ENCODE measurements at regions not wholly inside any gene's neighbourhood (a gene's known extent, or its start where the extent isn't known, plus 50 kb on each side); places are given as distances from the start of the nearest gene placed in this dataset.

DNA sequence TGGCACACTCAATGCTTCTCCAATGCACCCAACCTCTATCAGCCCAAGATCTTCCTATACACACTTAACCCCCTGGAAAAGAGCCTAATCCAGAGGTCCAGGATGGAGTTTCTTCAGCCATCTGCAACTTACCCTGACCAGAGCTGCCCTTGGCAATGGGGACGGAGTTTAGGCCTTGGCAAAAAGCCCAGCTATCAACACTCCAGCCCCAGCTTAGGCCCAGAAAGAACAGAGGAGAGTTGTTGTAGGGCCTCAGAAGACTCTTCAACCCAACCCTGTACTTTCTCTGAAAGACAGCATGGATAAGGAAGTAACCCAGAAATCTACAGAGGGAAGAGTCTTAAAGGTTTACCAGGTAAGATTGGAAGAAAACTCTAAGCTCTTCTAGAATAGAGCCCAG is 219.3 kb upstream of the PELI2 start:
- no peak overlapping the region for H3K4me3 Mint-ChIP-seq (ENCODE audit: unreplicated experiment)
- no peak overlapping the region for H3K27ac Mint-ChIP-seq (ENCODE audit: unreplicated experiment)
- H3K27me3 Mint-ChIP-seq (ENCODE audit: unreplicated experiment), result no peaks in the 10 kb centered on the region
- H3K9me3 Mint-ChIP-seq (ENCODE audit: unreplicated experiment), result no peaks in the 10 kb centered on the region
- no peaks in the 10 kb centered on the region for H3K36me3 Mint-ChIP-seq (ENCODE audit: unreplicated experiment)
- no peak for DNase-seq
- TF ChIP-seq, protein P1, sequence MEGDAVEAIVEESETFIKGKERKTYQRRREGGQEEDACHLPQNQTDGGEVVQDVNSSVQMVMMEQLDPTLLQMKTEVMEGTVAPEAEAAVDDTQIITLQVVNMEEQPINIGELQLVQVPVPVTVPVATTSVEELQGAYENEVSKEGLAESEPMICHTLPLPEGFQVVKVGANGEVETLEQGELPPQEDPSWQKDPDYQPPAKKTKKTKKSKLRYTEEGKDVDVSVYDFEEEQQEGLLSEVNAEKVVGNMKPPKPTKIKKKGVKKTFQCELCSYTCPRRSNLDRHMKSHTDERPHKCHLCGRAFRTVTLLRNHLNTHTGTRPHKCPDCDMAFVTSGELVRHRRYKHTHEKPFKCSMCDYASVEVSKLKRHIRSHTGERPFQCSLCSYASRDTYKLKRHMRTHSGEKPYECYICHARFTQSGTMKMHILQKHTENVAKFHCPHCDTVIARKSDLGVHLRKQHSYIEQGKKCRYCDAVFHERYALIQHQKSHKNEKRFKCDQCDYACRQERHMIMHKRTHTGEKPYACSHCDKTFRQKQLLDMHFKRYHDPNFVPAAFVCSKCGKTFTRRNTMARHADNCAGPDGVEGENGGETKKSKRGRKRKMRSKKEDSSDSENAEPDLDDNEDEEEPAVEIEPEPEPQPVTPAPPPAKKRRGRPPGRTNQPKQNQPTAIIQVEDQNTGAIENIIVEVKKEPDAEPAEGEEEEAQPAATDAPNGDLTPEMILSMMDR (IDR thresholded peaks at IDR 0.05; ENCODE audit: partially characterized antibody, unreplicated experiment), result no peak
- no peaks in the 10 kb centered on the region for H3K4me1 Mint-ChIP-seq (ENCODE audit: low read depth, unreplicated experiment)

DNA sequence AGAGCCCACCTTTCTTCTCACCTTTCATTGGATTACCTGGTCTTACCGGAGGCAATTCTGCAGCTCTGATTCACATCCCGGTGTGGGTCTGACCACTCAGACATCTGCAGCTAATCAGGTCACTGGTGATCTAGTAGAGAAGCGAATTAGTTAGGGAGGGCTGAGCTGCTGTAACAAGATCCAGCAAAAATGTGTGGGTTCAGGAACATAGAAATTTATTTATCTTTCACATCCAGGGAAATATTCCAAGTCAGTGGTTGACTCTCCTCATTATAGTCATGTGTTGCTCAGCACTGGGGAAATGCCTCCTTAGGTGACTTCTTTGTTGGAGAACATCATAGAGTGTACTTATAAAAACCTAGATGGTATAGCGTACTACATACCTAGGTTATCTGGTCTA is 218.7 kb upstream of the PELI2 start:
- no peak overlapping the region for H3K4me3 Mint-ChIP-seq (ENCODE audit: unreplicated experiment)
- H3K27ac Mint-ChIP-seq (ENCODE audit: unreplicated experiment), result no peak overlapping the region
- H3K9me3 Mint-ChIP-seq (ENCODE audit: unreplicated experiment), result no peaks in the 10 kb centered on the region
- DNase-seq, result no peak
- no peaks in the 10 kb centered on the region for H3K36me3 Mint-ChIP-seq (ENCODE audit: unreplicated experiment)
- no peaks in the 10 kb centered on the region for H3K27me3 Mint-ChIP-seq (ENCODE audit: unreplicated experiment)
- TF ChIP-seq, protein P1 (IDR thresholded peaks at IDR 0.05; ENCODE audit: partially characterized antibody, unreplicated experiment), result no peak
- H3K4me1 Mint-ChIP-seq (ENCODE audit: low read depth, unreplicated experiment), result no peaks in the 10 kb centered on the region

- TF ChIP-seq, protein P1 (IDR thresholded peaks at IDR 0.05; ENCODE audit: partially characterized antibody, unreplicated experiment), result no peak
- Mint-ChIP-seq H3K27ac (ENCODE audit: unreplicated experiment) (no peak overlapping the region), H3K9me3 (ENCODE audit: unreplicated experiment) (no peaks in the 10 kb centered on the region), H3K36me3 (ENCODE audit: unreplicated experiment) (no peaks in the 10 kb centered on the region), H3K27me3 (ENCODE audit: unreplicated experiment) (no peaks in the 10 kb centered on the region), H3K4me3 (ENCODE audit: unreplicated experiment) (no peak overlapping the region), H3K4me1 (ENCODE audit: low read depth, unreplicated experiment) (no peaks in the 10 kb centered on the region)
- DNase-seq, result no peak
Measured at GRCh38 chr14:55900749-55901148, 217.5 kb upstream of the PELI2 start.

DNA sequence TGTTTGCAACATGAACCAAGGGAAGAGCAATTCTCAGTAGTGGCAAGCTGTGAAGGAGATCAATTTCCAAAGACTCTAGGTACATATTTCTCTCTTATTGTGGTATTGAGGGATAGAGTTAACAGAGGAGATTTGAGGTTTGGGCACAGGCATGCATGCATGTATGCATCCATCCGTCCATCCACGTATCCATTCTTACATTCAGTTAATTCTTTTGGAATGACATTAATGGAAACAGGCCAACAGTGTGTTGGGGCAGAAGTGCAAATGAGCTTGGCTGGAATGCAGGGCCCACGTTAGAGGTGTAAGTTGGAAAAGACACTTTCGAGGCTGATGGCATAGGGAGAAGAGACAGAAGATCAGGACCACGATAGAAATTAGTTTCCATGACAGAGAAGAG is 216.9 kb upstream of the PELI2 start:
- no peaks in the 10 kb centered on the region for H3K9me3 Mint-ChIP-seq (ENCODE audit: unreplicated experiment)
- no peaks in the 10 kb centered on the region for H3K4me1 Mint-ChIP-seq (ENCODE audit: low read depth, unreplicated experiment)
- H3K27me3 Mint-ChIP-seq (ENCODE audit: unreplicated experiment), result no peaks in the 10 kb centered on the region
- no peak for DNase-seq
- H3K36me3 Mint-ChIP-seq (ENCODE audit: unreplicated experiment), result no peaks in the 10 kb centered on the region
- no peak overlapping the region for H3K27ac Mint-ChIP-seq (ENCODE audit: unreplicated experiment)
- H3K4me3 Mint-ChIP-seq (ENCODE audit: unreplicated experiment), result no peak overlapping the region
- TF ChIP-seq, protein P1 (IDR thresholded peaks at IDR 0.05; ENCODE audit: partially characterized antibody, unreplicated experiment), result no peak

GRCh38 chr14:55902241-55902640 is 216.0 kb upstream of the PELI2 start:
- TF ChIP-seq, protein P1 (IDR thresholded peaks at IDR 0.05; ENCODE audit: partially characterized antibody, unreplicated experiment), result no peak
- no peaks in the 10 kb centered on the region for H3K9me3 Mint-ChIP-seq (ENCODE audit: unreplicated experiment)
- H3K27ac Mint-ChIP-seq (ENCODE audit: unreplicated experiment), result no peak overlapping the region
- no peak for DNase-seq
- no peak overlapping the region for H3K4me3 Mint-ChIP-seq (ENCODE audit: unreplicated experiment)
- no peaks in the 10 kb centered on the region for H3K27me3 Mint-ChIP-seq (ENCODE audit: unreplicated experiment)
- H3K36me3 Mint-ChIP-seq (ENCODE audit: unreplicated experiment), result no peaks in the 10 kb centered on the region
- no peaks in the 10 kb centered on the region for H3K4me1 Mint-ChIP-seq (ENCODE audit: low read depth, unreplicated experiment)

Data from glutamatergic neuron (in vitro differentiated cells).